ENCODE measurements at regions not wholly inside any gene's neighbourhood (a gene's known extent, or its start where the extent isn't known, plus 50 kb on each side); places are given as distances from the start of the nearest gene placed in this dataset.

DNA sequence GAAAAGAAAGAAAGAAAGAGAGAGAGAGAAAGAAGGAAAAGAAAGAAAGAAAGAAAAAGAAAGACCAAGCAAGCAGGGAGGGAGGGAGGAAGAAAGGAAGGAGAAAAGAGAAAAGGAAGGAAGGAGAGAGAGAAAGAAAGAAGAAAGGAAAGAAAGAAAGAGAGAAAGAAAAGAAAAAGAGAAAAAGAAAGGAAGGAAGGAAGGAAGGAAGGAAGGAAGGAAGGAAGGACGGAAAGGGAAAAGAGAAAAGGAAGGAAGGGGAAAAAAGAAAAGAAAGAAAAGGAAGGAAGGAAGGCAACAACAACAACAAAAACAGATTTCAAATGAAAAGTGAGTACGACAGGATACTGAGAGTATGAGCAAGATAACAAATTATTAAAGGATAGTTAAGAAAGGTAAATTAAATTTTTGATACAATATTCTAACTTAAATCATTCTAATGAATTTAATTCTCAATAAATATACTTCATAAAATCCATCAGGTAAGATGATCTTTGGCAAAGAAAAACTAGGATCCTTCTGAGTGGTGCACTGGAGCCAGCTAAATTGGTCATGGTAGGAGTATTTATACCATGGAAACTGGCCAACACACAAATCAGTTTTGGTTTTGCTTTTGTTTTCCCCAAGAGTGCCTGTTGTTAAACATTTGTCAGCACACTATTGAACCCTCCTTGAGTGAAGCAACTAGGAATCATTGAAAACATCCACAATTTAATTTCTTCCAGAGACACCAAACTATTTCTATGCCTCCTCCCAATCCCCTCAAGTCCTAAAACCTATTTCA lies 56.1 kb upstream of the DYRK2 start (continued):
- TF ChIP-seq EZH2 (IDR thresholded peaks at IDR 0.05; ENCODE audit: borderline replicate concordance, insufficient read depth, low read length, poor library complexity, severe bottlenecking) (no peak), RAD21 (conservative IDR thresholded peaks at IDR 0.05) (no peak)

DNA sequence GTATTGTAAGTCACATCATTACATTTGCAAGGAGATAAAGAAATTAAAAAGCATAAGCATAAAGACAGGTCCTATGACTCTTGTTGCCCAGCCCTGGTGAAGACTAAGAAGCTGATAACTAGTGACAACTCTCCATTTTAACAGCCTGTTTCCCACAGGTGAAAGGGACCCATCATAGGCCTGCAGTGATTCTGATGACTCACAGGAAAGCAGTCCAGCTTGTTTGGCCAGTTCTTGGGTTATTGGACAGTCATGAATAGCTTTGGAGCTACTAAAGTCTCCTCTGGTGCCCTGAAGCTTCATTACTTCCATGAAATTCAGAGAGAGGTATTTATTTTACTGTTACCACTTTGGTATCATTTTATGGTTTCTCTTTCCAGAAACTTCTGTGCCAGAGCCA lies 55.5 kb upstream of the DYRK2 start:
- Histone ChIP-seq H3K36me3 (ENCODE audit: insufficient read depth, low read length) (no peaks in the 10 kb centered on the region), H4K20me1 (ENCODE audit: insufficient read depth) (no peaks in the 10 kb centered on the region), H2AFZ (ENCODE audit: low read depth, low read length) (no peak overlapping the region), H3K9me3 (ENCODE audit: low read length) (no peaks in the 10 kb centered on the region), H3K9me2 (ENCODE audit: insufficient read depth, low read length) (no peaks in the 10 kb centered on the region), H3K9ac (ENCODE audit: low read length) (no peak overlapping the region), H3K4me2 (ENCODE audit: low read length) (no peak overlapping the region), H3F3A (ENCODE audit: insufficient read depth, low read length, poor library complexity, severe bottlenecking) (no peaks in the 10 kb centered on the region), H3K4me3 (ENCODE audit: low read length) (no peak overlapping the region), H3K27me3 (ENCODE audit: insufficient read depth, low read depth, low read length) (no peaks in the 10 kb centered on the region), H3K79me2 (replicated peaks; ENCODE audit: insufficient read depth, low read length) (no peaks in the 10 kb centered on the region), H3K27ac (ENCODE audit: low read length) (no peak overlapping the region)
- no peak for TF ChIP-seq RAD21 (conservative IDR thresholded peaks at IDR 0.05)

DNA sequence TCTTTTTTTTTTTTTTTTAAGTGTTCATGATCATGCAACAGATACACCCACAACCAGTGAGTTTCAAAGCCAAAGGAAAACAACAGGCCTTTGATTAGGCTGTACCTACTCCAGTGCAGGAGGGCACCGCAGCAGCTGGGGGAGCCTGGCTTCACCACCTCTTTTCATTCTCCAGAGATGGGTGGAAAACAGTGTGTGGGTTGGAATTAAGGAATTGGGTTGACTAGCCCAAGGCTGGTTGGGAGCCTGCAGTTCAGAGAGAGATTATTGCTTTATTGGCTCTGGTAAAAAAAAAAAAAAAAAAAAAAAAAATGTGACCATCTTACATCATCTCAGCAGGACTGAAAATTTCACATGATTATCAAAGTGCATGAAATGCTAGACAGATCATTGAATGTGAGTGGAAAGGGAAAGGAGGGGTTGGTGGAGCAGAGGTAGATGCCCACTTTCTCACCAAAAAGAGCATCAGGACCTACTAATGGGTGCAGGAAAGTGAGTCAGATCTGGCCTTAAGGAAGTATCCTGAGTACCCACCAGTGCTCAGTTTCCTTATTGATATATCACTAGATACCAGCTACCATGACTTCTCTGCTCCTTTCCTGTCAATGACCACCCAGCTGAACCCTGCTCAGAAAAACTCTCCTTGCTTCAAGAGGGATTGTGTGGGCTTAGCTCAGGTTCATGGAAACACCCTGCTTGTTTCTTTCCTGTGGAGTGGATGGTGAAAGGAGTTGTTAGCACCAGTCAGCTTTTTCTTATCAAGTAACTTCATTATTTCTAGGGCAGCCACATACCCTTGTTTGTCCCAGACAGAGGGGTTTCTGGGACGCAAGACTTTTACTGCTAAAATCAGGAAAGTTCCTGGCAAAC lies 54.8 kb upstream of the DYRK2 start:
- Histone ChIP-seq H3K79me2 (replicated peaks; ENCODE audit: insufficient read depth, low read length) (no peaks in the 10 kb centered on the region), H3F3A (ENCODE audit: insufficient read depth, low read length, poor library complexity, severe bottlenecking) (no peaks in the 10 kb centered on the region), H3K27me3 (ENCODE audit: insufficient read depth, low read depth, low read length) (no peaks in the 10 kb centered on the region), H3K4me3 (ENCODE audit: low read length) (no peak overlapping the region), H4K20me1 (ENCODE audit: insufficient read depth) (no peaks in the 10 kb centered on the region), H3K4me2 (ENCODE audit: low read length) (no peak overlapping the region), H2AFZ (ENCODE audit: low read depth, low read length) (no peak overlapping the region), H3K9me3 (ENCODE audit: low read length) (no peaks in the 10 kb centered on the region), H3K36me3 (ENCODE audit: insufficient read depth, low read length) (no peaks in the 10 kb centered on the region), H3K27ac (ENCODE audit: low read length) (no peak overlapping the region), H3K9me2 (ENCODE audit: insufficient read depth, low read length) (no peaks in the 10 kb centered on the region), H3K9ac (ENCODE audit: low read length) (no peak overlapping the region)
- TF ChIP-seq TAF1 (IDR thresholded peaks at IDR 0.05; ENCODE audit: low read depth) (no peak), POLR2AphosphoS5 (IDR thresholded peaks at IDR 0.05) (no peak), SMC3 (conservative IDR thresholded peaks at IDR 0.05; ENCODE audit: poor library complexity) (no peak), RAD21 (conservative IDR thresholded peaks at IDR 0.05) (no peak), EZH2 (IDR thresholded peaks at IDR 0.05; ENCODE audit: borderline replicate concordance, insufficient read depth, low read length, poor library complexity, severe bottlenecking) (no peak), EP300 (conservative IDR thresholded peaks at IDR 0.05; ENCODE audit: poor library complexity, severe bottlenecking) (no peak), MXI1 (conservative IDR thresholded peaks at IDR 0.05; ENCODE audit: poor library complexity, severe bottlenecking) (no peak)
- TF ChIP-seq, protein P1, sequence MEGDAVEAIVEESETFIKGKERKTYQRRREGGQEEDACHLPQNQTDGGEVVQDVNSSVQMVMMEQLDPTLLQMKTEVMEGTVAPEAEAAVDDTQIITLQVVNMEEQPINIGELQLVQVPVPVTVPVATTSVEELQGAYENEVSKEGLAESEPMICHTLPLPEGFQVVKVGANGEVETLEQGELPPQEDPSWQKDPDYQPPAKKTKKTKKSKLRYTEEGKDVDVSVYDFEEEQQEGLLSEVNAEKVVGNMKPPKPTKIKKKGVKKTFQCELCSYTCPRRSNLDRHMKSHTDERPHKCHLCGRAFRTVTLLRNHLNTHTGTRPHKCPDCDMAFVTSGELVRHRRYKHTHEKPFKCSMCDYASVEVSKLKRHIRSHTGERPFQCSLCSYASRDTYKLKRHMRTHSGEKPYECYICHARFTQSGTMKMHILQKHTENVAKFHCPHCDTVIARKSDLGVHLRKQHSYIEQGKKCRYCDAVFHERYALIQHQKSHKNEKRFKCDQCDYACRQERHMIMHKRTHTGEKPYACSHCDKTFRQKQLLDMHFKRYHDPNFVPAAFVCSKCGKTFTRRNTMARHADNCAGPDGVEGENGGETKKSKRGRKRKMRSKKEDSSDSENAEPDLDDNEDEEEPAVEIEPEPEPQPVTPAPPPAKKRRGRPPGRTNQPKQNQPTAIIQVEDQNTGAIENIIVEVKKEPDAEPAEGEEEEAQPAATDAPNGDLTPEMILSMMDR (IDR thresholded peaks at IDR 0.05; ENCODE audit: poor library complexity, severe bottlenecking): no peak
- TF ChIP-seq, protein P2, sequence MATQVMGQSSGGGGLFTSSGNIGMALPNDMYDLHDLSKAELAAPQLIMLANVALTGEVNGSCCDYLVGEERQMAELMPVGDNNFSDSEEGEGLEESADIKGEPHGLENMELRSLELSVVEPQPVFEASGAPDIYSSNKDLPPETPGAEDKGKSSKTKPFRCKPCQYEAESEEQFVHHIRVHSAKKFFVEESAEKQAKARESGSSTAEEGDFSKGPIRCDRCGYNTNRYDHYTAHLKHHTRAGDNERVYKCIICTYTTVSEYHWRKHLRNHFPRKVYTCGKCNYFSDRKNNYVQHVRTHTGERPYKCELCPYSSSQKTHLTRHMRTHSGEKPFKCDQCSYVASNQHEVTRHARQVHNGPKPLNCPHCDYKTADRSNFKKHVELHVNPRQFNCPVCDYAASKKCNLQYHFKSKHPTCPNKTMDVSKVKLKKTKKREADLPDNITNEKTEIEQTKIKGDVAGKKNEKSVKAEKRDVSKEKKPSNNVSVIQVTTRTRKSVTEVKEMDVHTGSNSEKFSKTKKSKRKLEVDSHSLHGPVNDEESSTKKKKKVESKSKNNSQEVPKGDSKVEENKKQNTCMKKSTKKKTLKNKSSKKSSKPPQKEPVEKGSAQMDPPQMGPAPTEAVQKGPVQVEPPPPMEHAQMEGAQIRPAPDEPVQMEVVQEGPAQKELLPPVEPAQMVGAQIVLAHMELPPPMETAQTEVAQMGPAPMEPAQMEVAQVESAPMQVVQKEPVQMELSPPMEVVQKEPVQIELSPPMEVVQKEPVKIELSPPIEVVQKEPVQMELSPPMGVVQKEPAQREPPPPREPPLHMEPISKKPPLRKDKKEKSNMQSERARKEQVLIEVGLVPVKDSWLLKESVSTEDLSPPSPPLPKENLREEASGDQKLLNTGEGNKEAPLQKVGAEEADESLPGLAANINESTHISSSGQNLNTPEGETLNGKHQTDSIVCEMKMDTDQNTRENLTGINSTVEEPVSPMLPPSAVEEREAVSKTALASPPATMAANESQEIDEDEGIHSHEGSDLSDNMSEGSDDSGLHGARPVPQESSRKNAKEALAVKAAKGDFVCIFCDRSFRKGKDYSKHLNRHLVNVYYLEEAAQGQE (IDR thresholded peaks at IDR 0.05; ENCODE audit: borderline replicate concordance): no peak

All from neural cell (in vitro differentiated cells).